Erythroblast (primary cell): ENCODE measurements at regions not wholly inside any gene's neighbourhood (a gene's known extent, or its start where the extent isn't known, plus 50 kb on each side); places are given as distances from the start of the nearest gene placed in this dataset.

Experiments used
- GATA1 ChIP-seq: IDR thresholded peaks from 2 replicates; pipeline ENCODE4 v1.6.1; 2011; ENCODE audit warnings: low read depth, mild to moderate bottlenecking, control low read depth, low read length, moderate library complexity
- POLR2A ChIP-seq: IDR thresholded peaks from 2 replicates; pipeline ENCODE4 v1.6.1; 2011; ENCODE audit warnings: mild to moderate bottlenecking, low read length

GRCh38 chr16:85550422-85550864 is 62.7 kb upstream of the GSE1 start:
- TF ChIP-seq POLR2A (no peak), GATA1 (no peak)
